Kidney epithelial cell (primary cell): ENCODE measurements at regions not wholly inside any gene's neighbourhood (a gene's known extent, or its start where the extent isn't known, plus 50 kb on each side); places are given as distances from the start of the nearest gene placed in this dataset.

ENCODE experiments used
- DNase-seq: peaks from one replicate; pipeline ENCODE4 v3.0.0-alpha.2; 2010; ENCODE audit warnings: low read depth
- H3K27me3 ChIP-seq: 2 replicates; pipeline ENCODE4 v1.6.0; 2011; ENCODE audit warnings: low read length; ENCODE audit not compliant: control insufficient read depth, insufficient read depth
- H3K36me3 ChIP-seq: 2 replicates; pipeline ENCODE4 v1.5.1; 2011; ENCODE audit warnings: low read length; ENCODE audit not compliant: control insufficient read depth, insufficient read depth
- H3K4me3 ChIP-seq: 2 replicates; pipeline ENCODE4 v1.5.1; 2011; ENCODE audit warnings: low read depth, mild to moderate bottlenecking, control low read depth, low read length
- TF ChIP-seq, protein P1 (sequence below): IDR thresholded peaks from 2 replicates; pipeline ENCODE4 v1.5.1; 2011; ENCODE audit warnings: mild to moderate bottlenecking, moderate library complexity, low read length, control low read depth, inconsistent platforms; ENCODE audit not compliant: insufficient read depth, poor library complexity, severe bottlenecking

DNA sequence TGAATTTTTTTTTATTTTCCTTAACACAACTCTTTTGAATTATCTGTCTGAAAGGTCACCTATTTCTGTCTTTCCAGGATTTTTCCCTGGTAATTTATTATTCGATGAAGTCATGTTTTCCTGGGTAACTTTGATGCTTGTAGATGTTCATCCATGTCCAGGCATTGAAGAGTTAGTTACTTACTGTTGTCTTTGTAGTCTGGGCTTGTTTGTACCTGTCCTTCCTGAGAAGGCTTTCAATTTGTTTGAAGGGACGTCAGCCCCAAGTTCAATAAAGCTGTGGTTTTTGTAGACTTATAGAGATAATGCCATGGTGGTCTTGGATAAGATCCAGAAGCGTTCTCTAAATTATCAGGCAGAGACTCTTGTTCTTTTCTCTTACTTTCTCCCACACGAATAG, 252.4 kb upstream of the ARHGAP24 start:
- DNase-seq: no peak
- H3K27me3 ChIP-seq: no peaks in the 10 kb centered on the region
- no peak overlapping the region for H3K4me3 ChIP-seq
- H3K36me3 ChIP-seq: no peaks in the 10 kb centered on the region
- TF ChIP-seq, protein P1, sequence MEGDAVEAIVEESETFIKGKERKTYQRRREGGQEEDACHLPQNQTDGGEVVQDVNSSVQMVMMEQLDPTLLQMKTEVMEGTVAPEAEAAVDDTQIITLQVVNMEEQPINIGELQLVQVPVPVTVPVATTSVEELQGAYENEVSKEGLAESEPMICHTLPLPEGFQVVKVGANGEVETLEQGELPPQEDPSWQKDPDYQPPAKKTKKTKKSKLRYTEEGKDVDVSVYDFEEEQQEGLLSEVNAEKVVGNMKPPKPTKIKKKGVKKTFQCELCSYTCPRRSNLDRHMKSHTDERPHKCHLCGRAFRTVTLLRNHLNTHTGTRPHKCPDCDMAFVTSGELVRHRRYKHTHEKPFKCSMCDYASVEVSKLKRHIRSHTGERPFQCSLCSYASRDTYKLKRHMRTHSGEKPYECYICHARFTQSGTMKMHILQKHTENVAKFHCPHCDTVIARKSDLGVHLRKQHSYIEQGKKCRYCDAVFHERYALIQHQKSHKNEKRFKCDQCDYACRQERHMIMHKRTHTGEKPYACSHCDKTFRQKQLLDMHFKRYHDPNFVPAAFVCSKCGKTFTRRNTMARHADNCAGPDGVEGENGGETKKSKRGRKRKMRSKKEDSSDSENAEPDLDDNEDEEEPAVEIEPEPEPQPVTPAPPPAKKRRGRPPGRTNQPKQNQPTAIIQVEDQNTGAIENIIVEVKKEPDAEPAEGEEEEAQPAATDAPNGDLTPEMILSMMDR: no peak

DNA sequence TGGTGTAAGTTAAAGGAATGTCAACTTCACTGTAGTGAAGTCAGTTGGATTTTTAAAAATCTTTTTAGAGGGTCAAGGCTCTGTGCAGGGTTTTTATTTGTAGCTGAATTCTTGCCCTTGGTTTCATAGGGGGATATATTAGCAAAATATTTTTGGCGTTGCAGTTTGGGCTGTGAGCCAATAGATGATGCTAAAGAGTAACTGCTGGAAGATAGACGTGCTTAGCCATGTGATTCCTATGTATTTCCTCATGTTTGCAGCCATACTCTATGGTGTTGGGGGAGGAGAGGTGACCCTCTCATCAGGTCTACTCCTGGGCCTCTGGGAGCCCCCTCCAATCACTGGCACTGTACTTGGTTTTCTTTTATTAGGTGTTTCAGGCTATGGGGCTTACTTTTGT, 246.7 kb upstream of the ARHGAP24 start:
- no peaks in the 10 kb centered on the region for H3K36me3 ChIP-seq
- TF ChIP-seq, protein P1: no peak
- no peak for DNase-seq
- H3K27me3 ChIP-seq: no peaks in the 10 kb centered on the region
- H3K4me3 ChIP-seq: no peak overlapping the region

DNA sequence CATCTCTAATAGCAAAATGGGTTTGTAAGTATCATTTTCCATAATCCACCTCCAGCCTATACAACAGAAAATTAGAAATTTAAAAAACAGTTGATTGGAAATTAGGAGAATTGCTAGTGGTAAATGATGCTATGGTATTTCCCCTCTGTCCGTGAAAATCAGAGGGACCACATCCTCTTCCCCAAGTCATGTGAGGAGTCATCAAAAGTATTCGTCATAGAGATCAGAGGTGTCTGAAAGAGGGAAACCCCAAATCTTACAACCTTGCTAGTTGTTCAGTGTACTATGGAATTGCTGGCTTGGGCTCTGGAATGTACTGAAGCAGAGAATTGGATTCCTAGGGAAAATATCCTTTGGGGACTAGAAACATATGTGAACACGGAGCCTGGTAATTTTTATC, 241.4 kb upstream of the ARHGAP24 start:
- H3K4me3 ChIP-seq: no peak overlapping the region
- TF ChIP-seq, protein P1: no peak
- H3K36me3 ChIP-seq: no peaks in the 10 kb centered on the region
- H3K27me3 ChIP-seq: no peaks in the 10 kb centered on the region
- no peak for DNase-seq

DNA sequence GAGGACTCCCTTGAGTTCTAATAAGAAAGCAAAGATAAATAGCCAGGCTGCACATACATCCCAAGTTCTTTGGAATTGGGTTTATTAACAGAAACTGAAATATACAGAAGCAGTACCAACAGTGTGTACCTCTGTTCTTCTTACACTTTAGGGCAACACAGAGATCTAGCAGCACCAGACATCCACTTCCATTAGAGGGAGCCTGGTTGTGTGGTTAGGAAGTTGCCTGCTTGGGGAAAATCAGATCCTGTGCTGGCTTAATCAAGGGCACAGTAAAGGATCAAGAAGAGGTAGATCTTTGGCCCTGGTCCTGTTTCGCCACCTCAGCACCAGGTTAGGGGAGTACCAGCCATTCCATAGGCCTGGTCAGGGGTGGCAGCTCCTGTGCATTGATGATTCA, 231.1 kb upstream of the ARHGAP24 start:
- Histone ChIP-seq H3K36me3 (no peaks in the 10 kb centered on the region), H3K27me3 (no peaks in the 10 kb centered on the region), H3K4me3 (no peak overlapping the region)
- TF ChIP-seq, protein P1: no peak
- no peak for DNase-seq

DNA sequence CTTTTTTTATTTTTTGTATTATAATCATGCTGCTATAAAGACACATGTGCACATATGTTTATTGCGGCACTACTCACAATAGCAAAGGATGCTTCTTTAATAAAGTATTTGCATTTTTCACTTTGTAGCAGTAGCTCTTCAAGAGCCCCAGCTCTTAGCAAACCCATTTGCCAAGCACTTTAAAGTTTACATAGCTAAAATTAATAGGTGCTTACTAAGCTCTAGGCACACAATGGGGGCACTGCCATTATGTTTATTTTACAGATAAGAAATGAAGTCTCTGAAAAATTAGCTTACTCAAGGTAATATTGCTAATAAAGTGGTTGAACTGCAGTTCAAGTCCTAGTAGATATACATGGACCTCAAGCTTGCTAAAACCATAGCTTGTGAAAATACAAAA, 230.3 kb upstream of the ARHGAP24 start:
- TF ChIP-seq, protein P1: no peak
- no peaks in the 10 kb centered on the region for H3K36me3 ChIP-seq
- DNase-seq: no peak
- no peak overlapping the region for H3K4me3 ChIP-seq
- H3K27me3 ChIP-seq: no peaks in the 10 kb centered on the region

DNA sequence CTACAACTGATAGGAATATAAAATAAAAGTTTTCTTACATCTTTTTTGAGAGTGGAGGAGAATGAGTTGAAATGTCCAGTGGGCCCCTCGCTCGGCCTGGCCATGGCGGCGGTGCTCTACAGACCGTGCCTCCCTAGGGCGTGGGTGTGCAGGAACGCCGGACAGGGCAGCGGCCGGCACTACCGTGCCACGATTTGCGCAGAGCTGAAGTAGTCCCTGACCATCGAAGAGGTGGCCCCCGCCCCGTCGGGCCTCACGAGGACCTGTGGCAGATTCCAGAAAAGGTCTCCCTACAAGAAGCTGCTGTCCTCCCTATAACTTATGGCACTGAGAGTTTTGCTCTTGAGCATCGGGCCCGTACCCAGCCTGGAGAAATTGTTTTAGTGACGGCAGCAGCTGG, 228.9 kb upstream of the ARHGAP24 start:
- H3K27me3 ChIP-seq: no peaks in the 10 kb centered on the region
- no peaks in the 10 kb centered on the region for H3K36me3 ChIP-seq
- TF ChIP-seq, protein P1: no peak
- no peak for DNase-seq
- H3K4me3 ChIP-seq: no peak overlapping the region
